ENCODE measurements at regions not wholly inside any gene's neighbourhood (a gene's known extent, or its start where the extent isn't known, plus 50 kb on each side); places are given as distances from the start of the nearest gene placed in this dataset.

DNA sequence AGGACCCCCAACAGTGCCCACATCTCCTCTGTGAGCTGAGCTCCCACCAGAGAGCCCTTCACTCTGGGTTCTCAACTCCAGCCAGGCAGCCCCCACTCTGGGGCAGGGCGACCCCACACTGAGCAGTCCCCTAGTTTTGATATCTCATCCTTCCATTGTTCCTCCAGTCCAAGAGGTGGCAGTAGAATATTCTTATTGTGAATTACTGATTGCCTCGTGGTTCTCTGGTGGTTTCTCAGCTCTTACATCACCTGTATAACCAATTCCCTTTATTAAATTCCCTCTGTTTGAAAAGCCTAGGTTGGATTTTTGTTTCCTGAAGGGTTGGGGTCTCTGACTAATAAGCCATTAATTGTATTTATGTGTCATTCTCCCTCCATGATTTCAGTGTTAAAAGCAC, 407.5 kb downstream of the SETD4 start:
- Histone ChIP-seq H3K4me3 (ENCODE audit: insufficient read depth, low read depth, low read length) (no peak overlapping the region), H3K27me3 (ENCODE audit: control insufficient read depth, insufficient read depth, low read length) (no peaks in the 10 kb centered on the region)
- no peak for DNase-seq

DNA sequence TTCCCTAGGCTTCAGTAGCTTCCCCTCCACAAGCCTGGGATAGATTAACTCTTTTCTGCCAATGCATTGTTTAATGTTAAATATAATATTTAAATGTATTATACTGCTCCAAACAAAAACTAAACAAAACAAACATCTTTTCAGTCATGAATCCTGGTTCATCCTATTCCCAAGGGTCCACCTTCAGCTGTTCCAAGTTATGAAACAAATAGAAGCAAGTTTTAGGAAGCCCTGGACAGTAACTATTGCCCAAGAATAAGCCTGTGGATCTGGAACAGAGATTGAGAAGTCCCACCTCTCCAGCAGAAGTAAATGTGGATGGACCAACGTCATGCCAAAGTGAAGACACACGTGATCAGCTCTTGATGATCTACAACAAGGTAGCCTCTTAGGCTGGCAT, 408.1 kb downstream of the SETD4 start:
- no peak overlapping the region for H3K4me3 ChIP-seq (ENCODE audit: insufficient read depth, low read depth, low read length)
- H3K27me3 ChIP-seq (ENCODE audit: control insufficient read depth, insufficient read depth, low read length) = no peaks in the 10 kb centered on the region
- DNase-seq = no peak
- no peaks in the 10 kb centered on the region for H3K36me3 ChIP-seq (replicated peaks; ENCODE audit: control insufficient read depth, insufficient read depth, low read length)

More for the DNA sequence above, 407.5 kb downstream of the SETD4 start:
- no peaks in the 10 kb centered on the region for H3K36me3 ChIP-seq (replicated peaks; ENCODE audit: control insufficient read depth, insufficient read depth, low read length)

DNA sequence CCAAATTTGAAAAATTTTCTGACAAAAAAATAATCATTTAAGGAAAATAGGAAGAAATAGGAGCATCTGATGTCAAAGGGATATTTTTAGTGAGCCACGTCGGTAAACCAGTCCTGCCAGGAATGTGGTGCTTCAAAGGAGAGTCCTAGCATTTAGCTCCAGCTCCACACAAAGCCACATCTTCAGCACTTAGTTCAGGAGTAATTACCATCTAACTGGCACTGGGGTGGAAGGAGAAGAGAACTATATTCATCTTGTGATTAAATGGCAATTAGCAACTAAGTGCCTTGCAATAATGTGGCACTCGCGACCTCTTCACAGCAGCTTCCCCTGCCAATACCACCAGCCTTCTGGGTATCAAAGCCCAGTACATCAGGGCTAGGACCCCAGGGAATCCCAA, 409.1 kb downstream of the SETD4 start:
- Histone ChIP-seq H3K27me3 (ENCODE audit: control insufficient read depth, insufficient read depth, low read length) (no peaks in the 10 kb centered on the region), H3K4me3 (ENCODE audit: insufficient read depth, low read depth, low read length) (no peak overlapping the region), H3K36me3 (replicated peaks; ENCODE audit: control insufficient read depth, insufficient read depth, low read length) (no peaks in the 10 kb centered on the region)
- no peak for DNase-seq

DNA sequence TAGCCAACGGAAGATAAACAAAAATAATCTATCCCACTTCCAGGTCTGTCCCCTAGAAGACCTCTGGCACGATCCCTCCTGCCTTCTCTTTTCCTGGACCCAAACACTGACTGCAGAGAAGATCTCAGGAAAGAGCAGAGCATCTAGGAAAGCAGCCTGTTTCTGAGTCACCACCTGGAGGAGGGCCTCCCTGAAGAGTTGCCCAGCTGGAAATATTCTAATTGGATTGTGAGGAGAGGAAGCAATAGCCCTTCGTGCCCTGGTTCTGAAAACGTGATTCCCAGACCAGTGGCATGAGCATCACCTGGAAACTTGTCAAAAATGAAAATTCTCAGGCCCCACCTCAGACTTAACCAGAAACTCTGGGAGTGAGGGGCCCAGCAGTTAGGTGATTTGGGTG, 411.1 kb downstream of the SETD4 start:
- DNase-seq = no peak
- Histone ChIP-seq H3K27me3 (ENCODE audit: control insufficient read depth, insufficient read depth, low read length) (no peaks in the 10 kb centered on the region), H3K4me3 (ENCODE audit: insufficient read depth, low read depth, low read length) (no peak overlapping the region), H3K36me3 (replicated peaks; ENCODE audit: control insufficient read depth, insufficient read depth, low read length) (no peaks in the 10 kb centered on the region)

DNA sequence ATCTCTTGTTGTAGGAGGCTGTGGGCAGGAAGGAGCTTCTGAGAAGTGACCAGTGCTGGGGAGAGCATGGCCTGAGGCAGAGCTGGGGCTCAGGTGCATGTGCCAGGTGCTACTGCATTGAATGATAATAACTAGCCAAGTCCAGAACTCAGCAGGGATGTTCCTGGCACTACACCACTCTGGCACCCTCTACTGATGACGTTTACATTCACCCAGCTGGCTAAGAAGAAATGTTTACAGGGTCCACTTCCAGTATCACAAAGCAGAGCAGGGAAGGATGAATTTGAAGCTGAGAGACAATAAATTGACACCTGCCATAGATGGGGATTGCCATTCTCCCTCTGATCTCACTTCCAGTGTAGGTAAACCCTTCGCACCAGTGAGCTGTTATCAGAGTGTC, 411.8 kb downstream of the SETD4 start:
- no peaks in the 10 kb centered on the region for H3K36me3 ChIP-seq (replicated peaks; ENCODE audit: control insufficient read depth, insufficient read depth, low read length)
- DNase-seq = no peak
- no peak overlapping the region for H3K4me3 ChIP-seq (ENCODE audit: insufficient read depth, low read depth, low read length)
- no peaks in the 10 kb centered on the region for H3K27me3 ChIP-seq (ENCODE audit: control insufficient read depth, insufficient read depth, low read length)

DNA sequence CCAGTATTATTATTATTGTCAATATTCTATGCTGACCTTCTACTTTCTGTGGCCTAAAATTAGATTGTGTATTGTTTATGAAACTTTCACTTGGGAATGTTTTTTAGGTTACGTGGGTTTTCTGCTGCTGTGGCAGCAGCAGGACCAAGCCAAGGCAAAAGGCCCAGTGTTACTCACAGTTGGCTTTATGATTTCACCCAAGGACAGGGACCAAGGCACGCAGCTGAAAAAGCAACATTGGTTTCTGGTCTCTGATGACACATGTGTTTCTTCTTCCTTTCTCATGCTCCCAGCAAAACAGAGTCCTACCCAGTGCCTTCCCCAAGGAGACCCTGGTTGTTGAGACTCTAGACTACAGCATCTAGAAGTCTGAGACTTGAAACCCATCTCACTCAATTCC, 413.7 kb downstream of the SETD4 start:
- H3K36me3 ChIP-seq (replicated peaks; ENCODE audit: control insufficient read depth, insufficient read depth, low read length) = no peaks in the 10 kb centered on the region
- no peak for DNase-seq
- H3K27me3 ChIP-seq (ENCODE audit: control insufficient read depth, insufficient read depth, low read length) = no peaks in the 10 kb centered on the region
- H3K4me3 ChIP-seq (ENCODE audit: insufficient read depth, low read depth, low read length) = no peak overlapping the region

DNA sequence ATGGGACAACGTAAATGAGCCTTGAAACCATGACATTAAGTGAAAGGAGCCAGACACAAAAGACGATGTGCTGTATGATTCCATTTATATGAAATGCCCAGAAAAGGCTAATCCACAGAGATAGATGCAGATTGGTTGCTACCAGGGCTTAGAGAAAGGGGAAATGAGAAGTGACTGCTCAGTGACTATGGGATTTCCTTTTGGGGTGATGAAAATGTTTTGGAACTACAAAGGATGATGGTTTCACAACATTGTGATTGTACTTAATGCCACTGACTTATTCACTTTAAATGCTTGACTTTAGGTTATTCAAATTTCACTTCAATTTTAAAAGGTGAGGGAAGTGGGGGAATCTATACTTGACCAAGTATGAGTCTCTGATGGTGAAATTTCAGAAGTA, 414.3 kb downstream of the SETD4 start:
- H3K36me3 ChIP-seq (replicated peaks; ENCODE audit: control insufficient read depth, insufficient read depth, low read length) = no peaks in the 10 kb centered on the region
- DNase-seq = no peak
- H3K27me3 ChIP-seq (ENCODE audit: control insufficient read depth, insufficient read depth, low read length) = no peaks in the 10 kb centered on the region
- no peak overlapping the region for H3K4me3 ChIP-seq (ENCODE audit: insufficient read depth, low read depth, low read length)

DNA sequence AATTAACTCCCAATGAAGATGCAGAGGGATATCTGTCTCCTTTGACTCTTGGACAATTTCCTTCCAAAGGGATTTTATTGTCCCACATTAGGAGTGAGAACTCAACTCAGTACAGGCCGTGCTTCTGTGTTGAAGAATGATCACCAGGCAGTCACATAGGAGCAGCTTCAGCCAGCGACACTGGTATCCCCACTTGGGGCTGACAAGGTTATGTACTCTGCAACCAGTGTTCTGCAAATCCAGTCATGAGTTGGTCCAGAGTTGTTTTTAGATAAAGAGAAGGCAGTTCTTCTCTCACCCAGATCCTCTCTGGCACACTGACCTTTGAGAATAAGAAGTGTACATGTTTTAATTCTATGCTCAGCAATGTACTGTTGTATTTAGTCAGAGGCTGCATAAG, 415.8 kb downstream of the SETD4 start:
- no peaks in the 10 kb centered on the region for H3K36me3 ChIP-seq (replicated peaks; ENCODE audit: control insufficient read depth, insufficient read depth, low read length)
- H3K27me3 ChIP-seq (ENCODE audit: control insufficient read depth, insufficient read depth, low read length) = no peaks in the 10 kb centered on the region
- no peak for DNase-seq
- no peak overlapping the region for H3K4me3 ChIP-seq (ENCODE audit: insufficient read depth, low read depth, low read length)

DNA sequence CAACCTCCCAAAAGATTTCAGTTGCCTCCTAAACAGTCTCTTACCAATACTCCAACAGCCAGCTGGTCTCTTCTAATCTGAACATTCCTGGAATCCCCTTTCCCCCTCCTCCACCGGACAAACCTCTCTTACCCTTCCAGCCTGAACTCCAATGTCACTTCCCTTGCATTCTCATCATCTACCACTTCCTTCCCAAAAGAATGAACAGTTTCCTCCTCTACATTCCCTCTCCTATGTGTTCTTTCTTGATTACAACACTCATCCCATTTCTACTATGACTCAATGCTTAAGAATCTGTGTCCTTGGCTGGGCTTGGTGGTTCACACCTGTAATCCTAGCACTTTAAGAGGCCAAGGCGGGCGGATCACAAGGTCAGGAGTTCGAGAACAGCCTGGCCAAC, 417.1 kb downstream of the SETD4 start:
- Histone ChIP-seq H3K4me3 (ENCODE audit: insufficient read depth, low read depth, low read length) (no peak overlapping the region), H3K27me3 (ENCODE audit: control insufficient read depth, insufficient read depth, low read length) (no peaks in the 10 kb centered on the region), H3K36me3 (replicated peaks; ENCODE audit: control insufficient read depth, insufficient read depth, low read length) (no peaks in the 10 kb centered on the region)
- DNase-seq = no peak

DNA sequence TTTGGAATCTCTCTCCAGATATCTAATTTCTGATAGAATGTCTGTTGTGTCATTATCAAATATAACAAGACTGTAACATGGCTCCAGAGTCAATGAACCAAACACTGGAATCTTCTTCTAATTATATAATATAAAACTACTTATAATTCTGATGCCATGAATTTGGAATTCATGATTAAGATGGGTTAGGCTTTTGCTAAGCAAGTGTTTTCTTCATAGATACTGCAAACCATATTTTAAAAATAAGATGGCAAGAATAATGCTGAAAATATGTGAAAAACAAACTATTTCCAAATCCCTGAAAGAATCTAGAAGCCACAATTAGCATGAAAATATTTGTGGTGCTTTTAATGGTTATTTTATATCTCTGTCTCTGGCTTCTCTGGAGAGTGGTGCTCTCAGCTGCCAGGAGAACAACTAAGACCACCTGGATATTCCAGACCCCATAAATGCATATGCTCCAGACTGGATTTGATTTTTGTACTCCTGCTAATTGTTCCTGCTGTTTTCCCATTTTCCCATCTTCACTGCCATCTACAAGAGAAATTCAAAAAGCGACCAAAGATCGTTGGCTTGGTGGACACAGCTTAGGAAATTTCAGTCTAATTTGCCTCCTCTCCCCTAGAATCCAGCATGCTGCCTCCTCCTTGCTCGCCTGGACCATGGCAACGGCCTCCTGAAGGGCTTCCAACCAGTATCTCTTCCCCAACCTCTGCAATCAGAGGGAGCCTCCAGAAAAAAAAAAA, 418.9 kb downstream of the SETD4 start:
- DNase-seq = no peak
- no peaks in the 10 kb centered on the region for H3K27me3 ChIP-seq (ENCODE audit: control insufficient read depth, insufficient read depth, low read length)
- no peaks in the 10 kb centered on the region for H3K36me3 ChIP-seq (replicated peaks; ENCODE audit: control insufficient read depth, insufficient read depth, low read length)
- H3K4me3 ChIP-seq (ENCODE audit: insufficient read depth, low read depth, low read length) = no peak overlapping the region

DNA sequence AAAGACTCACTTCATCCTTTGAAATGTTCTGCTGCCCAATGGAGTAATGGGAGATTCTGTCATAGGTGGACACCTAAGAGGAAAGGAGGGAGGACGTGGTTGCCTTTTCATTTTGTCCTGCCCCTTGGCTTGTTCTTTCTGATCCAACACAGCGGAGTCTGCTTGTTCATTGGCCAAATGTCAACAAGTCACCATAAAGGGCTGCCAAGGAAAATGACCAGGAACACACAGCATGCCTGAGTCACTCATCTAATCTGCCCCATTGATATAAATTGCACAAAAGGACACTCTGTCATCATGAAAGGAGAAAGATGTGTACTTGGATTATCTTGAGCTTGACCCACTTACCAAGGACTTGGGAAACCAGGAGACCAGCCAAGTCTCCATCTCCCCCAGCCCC, 422.9 kb downstream of the SETD4 start:
- H3K4me3 ChIP-seq (ENCODE audit: insufficient read depth, low read depth, low read length) = no peak overlapping the region
- H3K36me3 ChIP-seq (replicated peaks; ENCODE audit: control insufficient read depth, insufficient read depth, low read length) = no peaks in the 10 kb centered on the region
- H3K27me3 ChIP-seq (ENCODE audit: control insufficient read depth, insufficient read depth, low read length) = no peaks in the 10 kb centered on the region
- DNase-seq = no peak

DNA sequence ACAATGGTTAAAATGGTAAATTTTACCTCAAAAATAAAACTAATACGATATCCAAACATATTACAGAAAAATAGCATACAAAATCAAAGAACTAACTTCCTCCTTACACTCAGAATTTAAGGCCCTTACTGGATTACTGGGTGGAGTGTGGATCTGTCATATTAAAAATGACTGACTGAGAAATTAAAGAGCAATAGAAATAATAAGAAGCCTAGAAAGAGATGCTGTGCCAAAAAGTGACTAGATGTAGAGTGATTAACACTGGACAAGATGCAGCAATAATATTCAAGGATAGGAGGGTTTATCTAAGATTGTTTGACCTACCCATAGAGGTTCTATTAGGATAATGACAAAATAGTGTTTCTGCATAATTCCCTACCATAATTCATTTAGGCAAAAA, 424.3 kb downstream of the SETD4 start:
- no peak for DNase-seq
- H3K36me3 ChIP-seq (replicated peaks; ENCODE audit: control insufficient read depth, insufficient read depth, low read length) = no peaks in the 10 kb centered on the region
- no peaks in the 10 kb centered on the region for H3K27me3 ChIP-seq (ENCODE audit: control insufficient read depth, insufficient read depth, low read length)
- H3K4me3 ChIP-seq (ENCODE audit: insufficient read depth, low read depth, low read length) = no peak overlapping the region

DNA sequence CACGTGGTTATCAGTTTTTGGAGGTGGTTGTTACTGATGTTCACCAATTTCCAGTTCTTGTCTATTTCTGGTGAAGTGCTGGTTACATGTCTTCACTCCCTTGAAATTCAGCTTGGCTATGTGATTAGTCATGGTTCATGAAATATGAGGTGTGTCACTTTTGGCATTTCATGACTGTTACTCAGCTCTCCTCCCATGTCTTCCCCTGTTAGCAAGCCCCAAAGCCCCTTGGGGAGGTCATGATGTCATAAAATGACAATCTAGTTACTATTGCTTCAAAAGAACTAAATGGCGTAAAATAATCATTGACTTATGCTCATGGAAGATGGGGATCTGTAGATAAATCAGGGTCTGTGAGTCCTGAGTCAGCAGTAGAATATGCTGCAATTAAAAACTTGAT, 425.1 kb downstream of the SETD4 start:
- no peak for DNase-seq
- Histone ChIP-seq H3K4me3 (ENCODE audit: insufficient read depth, low read depth, low read length) (no peak overlapping the region), H3K36me3 (replicated peaks; ENCODE audit: control insufficient read depth, insufficient read depth, low read length) (no peaks in the 10 kb centered on the region), H3K27me3 (ENCODE audit: control insufficient read depth, insufficient read depth, low read length) (no peaks in the 10 kb centered on the region)

DNA sequence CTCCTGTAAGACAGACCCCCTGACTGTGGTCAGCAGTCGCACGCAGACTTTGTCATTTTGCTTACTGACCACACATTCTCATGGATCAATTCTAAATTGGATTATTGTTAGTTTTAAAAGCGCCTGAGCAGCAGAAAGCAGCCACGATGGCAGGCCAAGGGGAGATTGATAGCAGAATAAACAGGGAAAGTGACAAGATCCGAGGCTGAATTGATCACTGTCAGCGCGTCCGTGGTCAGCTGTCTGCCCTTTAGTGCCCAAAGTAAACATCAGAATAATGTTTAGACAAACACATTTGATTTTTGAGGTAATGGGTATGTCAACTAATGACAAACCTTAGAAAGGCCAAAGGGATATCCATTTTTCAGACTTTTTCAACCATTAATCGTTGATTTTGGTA, 426.8 kb downstream of the SETD4 start:
- H3K36me3 ChIP-seq (replicated peaks; ENCODE audit: control insufficient read depth, insufficient read depth, low read length) = no peaks in the 10 kb centered on the region
- H3K4me3 ChIP-seq (ENCODE audit: insufficient read depth, low read depth, low read length) = no peak overlapping the region
- H3K27me3 ChIP-seq (ENCODE audit: control insufficient read depth, insufficient read depth, low read length) = no peaks in the 10 kb centered on the region
- no peak for DNase-seq

DNA sequence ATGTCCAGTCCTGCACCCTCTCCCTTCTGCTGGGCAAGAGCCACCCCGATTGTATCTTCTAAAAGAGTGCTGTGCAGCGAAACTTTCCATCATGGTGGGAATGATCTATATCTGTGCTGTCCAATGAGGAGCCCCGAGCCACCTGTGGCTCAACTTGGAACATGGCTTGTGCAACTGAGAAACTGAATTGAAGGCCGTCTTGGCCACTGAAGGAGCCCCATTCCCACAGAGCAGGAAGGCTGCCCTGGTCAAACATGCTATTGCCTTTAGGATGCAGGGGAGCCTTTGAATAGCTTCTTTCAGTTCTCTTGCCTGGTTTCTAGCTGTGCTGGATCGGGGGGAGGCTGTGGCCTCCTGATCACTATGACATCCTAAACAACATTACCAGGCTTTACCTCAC, 427.6 kb downstream of the SETD4 start:
- Histone ChIP-seq H3K27me3 (ENCODE audit: control insufficient read depth, insufficient read depth, low read length) (no peaks in the 10 kb centered on the region), H3K4me3 (ENCODE audit: insufficient read depth, low read depth, low read length) (no peak overlapping the region), H3K36me3 (replicated peaks; ENCODE audit: control insufficient read depth, insufficient read depth, low read length) (no peaks in the 10 kb centered on the region)
- DNase-seq = no peak

DNA sequence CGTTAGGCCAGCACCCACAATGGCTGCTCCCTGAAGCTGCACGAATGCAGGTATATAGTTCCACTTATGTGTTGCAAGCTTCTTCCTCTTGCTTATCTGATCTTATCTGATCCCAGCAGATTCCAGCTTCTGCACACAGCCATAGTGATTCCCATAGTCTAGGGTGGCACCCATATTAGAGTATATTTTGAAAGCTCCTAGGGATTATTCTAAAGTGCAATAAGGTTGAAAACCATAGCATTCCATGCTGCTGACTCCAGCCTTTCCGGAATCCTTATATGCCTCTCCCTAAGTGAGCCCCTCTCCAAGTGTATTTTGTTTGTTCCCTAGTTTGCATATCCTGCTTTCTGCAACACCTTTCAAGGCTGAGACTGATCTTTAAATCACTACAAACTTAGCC, 432.0 kb downstream of the SETD4 start:
- H3K4me3 ChIP-seq (ENCODE audit: insufficient read depth, low read depth, low read length) = no peak overlapping the region
- H3K27me3 ChIP-seq (ENCODE audit: control insufficient read depth, insufficient read depth, low read length) = no peaks in the 10 kb centered on the region
- DNase-seq = no peak
- H3K36me3 ChIP-seq (replicated peaks; ENCODE audit: control insufficient read depth, insufficient read depth, low read length) = no peaks in the 10 kb centered on the region
